Stomach (tissue), 4 donors: ENCODE measurements at regions not wholly inside any gene's neighbourhood (a gene's known extent, or its start where the extent isn't known, plus 50 kb on each side); places are given as distances from the start of the nearest gene placed in this dataset.

Experiments used
- CTCF ChIP-seq, 7 experiments: fragments of 450-650 bp in 4 of 7; fragments of 200-600 bp in 3 of 7; sonication (generic) in 3 of 7; IDR thresholded peaks; one replicate each; pipeline ENCODE4 v1.5.1; 2016 to 2019; ENCODE audit warnings: antibody characterized with exemption in 7 of 7, control low read depth in 2 of 7, mild to moderate bottlenecking in 1 of 7
- EP300 ChIP-seq: sonication (generic); formaldehyde crosslinking; IDR thresholded peaks from one replicate; pipeline ENCODE4 v1.6.1; 2017; ENCODE audit warnings: antibody characterized with exemption
- POLR2A ChIP-seq, 4 donors: fragments of 450-650 bp; IDR thresholded peaks; one replicate each; pipeline ENCODE4 v1.6.1; 2016; ENCODE audit warnings: antibody characterized with exemption in 4 of 4, control low read depth in 2 of 4, mild to moderate bottlenecking in 1 of 4, moderate library complexity in 1 of 4
- POLR2AphosphoS5 ChIP-seq, 3 donors: sonication (generic); formaldehyde crosslinking; IDR thresholded peaks; one replicate each; pipeline ENCODE4 v1.6.1; 2016; ENCODE audit warnings: antibody characterized with exemption in 3 of 3

GRCh38 chr5:98721231-98721928, 52.1 kb upstream of the RGMB start:
- no peak for TF ChIP-seq CTCF (IDR thresholded peaks at IDR 0.05)
- no peak for TF ChIP-seq POLR2AphosphoS5 (IDR thresholded peaks at IDR 0.05)
- no peak for TF ChIP-seq POLR2A (IDR thresholded peaks at IDR 0.05)
- TF ChIP-seq EP300 = no peak
